ENCODE measurements at regions not wholly inside any gene's neighbourhood (a gene's known extent, or its start where the extent isn't known, plus 50 kb on each side); places are given as distances from the start of the nearest gene placed in this dataset.

DNA sequence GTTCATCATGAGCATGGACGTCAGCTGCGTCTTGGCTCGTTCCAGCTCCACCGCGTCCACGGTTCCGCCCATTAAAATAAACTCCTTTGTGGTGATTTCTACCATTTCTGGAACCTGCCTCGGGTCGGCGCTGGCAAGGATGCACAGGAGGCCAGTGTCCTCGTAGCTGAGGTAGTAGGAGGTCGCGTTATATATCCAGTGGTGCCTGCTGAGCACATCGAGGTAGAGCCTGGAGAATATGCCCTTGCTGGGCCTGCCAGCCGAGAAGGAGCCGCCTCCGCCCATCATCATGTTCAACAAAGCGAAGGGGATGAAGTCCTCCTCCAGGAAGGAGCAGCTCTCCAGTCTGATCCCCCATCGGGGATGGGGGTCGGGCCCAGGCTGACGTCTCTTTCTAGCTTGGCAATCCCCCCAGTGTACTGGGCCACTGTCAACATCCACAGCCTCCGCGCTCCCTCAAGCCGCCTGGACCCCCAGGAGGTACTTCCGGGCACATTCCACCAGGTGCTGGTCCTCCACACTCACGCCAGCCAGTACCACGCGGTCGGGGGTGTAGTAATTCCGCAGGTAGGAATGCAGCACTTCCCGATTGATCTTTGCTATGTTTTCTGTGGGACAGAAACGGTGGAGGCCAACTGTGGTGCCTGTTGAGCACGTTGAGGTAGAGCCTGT is 120.9 kb upstream of the GRID2 start:
- TF ChIP-seq, protein P1, sequence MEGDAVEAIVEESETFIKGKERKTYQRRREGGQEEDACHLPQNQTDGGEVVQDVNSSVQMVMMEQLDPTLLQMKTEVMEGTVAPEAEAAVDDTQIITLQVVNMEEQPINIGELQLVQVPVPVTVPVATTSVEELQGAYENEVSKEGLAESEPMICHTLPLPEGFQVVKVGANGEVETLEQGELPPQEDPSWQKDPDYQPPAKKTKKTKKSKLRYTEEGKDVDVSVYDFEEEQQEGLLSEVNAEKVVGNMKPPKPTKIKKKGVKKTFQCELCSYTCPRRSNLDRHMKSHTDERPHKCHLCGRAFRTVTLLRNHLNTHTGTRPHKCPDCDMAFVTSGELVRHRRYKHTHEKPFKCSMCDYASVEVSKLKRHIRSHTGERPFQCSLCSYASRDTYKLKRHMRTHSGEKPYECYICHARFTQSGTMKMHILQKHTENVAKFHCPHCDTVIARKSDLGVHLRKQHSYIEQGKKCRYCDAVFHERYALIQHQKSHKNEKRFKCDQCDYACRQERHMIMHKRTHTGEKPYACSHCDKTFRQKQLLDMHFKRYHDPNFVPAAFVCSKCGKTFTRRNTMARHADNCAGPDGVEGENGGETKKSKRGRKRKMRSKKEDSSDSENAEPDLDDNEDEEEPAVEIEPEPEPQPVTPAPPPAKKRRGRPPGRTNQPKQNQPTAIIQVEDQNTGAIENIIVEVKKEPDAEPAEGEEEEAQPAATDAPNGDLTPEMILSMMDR (IDR thresholded peaks at IDR 0.05; ENCODE audit: insufficient read depth, low read length, missing control alignments): no peak
- CTCF ChIA-PET: no interaction called here
- POLR2A ChIA-PET: no interaction called here
- DNase-seq (ENCODE audit: low read depth, low spot score): no peak
- no peak overlapping the region for H3K4me3 ChIP-seq (ENCODE audit: low read depth, low read length)

DNA sequence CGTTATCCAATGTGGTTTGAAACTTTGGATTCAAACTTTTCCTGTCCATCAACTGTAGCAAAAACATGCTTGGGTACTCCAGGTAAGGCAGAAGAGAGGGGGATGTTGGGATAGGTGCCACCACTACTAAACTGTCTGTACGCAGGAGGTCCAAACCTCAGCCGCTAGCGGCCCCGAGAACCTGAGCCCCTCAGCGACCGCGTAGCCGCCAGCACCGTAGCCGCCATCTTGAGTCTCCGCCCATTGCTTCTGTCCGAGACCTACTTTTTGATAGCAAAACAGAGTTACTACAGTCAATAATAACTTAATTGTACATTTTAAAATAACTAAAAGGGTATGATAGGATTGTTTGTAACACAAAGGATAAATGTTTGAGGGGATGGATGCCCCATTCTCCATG is 119.9 kb upstream of the GRID2 start:
- TF ChIP-seq, protein P1 (IDR thresholded peaks at IDR 0.05; ENCODE audit: insufficient read depth, low read length, missing control alignments): no peak
- POLR2A ChIA-PET: no interaction called here
- no peak for DNase-seq (ENCODE audit: low read depth, low spot score)
- no peak overlapping the region for H3K4me3 ChIP-seq (ENCODE audit: low read depth, low read length)
- CTCF ChIA-PET: no interaction called here

DNA sequence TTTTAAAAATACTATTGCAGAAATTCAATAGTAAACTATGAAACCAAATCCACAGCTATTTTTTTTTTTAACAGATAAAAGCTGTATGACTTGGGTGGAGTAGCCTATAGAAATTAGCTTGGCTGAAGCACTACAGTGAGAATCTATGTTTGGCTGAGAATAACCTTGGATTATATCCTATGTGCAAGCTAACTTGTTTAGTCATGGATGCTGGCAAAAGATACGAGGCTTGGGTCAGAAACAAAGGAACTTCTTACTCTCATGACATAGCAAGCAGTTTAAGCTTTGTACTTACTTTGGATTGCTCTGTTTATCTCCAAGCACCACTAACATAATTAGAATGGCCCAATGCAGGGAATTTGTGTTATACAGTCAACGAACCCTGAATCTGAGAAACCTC is 119.2 kb upstream of the GRID2 start:
- no peak overlapping the region for H3K4me3 ChIP-seq (ENCODE audit: low read depth, low read length)
- TF ChIP-seq, protein P1 (IDR thresholded peaks at IDR 0.05; ENCODE audit: insufficient read depth, low read length, missing control alignments): no peak
- ChIA-PET POLR2A (no interaction called here), CTCF (no interaction called here)
- DNase-seq (ENCODE audit: low read depth, low spot score): no peak

DNA sequence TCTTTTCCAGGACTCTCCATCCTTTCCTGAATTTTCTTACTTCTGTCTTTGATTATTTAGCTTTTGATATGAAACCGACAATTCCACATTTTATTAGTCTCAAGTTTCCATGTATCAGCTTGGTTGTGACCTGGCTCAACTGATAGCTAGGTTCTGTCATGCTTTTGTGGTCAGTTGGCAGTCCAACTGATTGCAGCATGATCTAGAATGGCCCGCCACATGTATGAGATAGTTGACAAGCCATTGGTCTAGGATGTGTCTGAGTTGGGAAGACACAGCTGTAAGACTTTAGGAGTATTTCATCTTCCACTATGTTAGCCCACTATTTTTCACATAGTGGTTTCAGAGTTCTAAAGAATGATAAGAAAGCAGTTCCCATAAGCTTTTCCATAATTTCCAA is 117.5 kb upstream of the GRID2 start:
- POLR2A ChIA-PET: no interaction called here

DNA sequence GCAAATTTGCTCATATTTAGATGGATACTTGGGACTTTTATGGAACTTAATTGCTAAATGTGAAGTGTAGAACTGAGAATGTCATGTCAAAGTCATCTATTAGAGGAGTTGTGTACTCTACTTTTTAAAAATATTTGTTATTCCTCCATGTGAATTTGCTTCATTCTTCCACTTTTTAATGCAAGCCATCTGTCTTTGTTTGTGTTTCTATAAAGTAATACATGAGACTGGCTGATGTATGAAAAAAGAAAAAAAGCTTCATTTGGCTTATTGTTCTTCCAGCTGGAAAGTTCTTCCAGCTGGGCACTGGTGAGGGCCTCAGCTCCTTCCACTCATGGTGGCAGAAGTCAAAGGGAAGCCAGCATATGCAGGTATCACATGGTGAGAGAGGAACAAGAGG is 114.6 kb upstream of the GRID2 start:
- ChIA-PET CTCF (no interaction called here), POLR2A (no interaction called here)
- TF ChIP-seq, protein P1 (IDR thresholded peaks at IDR 0.05; ENCODE audit: insufficient read depth, low read length, missing control alignments): no peak
- H3K4me3 ChIP-seq (ENCODE audit: low read depth, low read length): no peak overlapping the region
- DNase-seq (ENCODE audit: low read depth, low spot score): no peak

More for the DNA sequence above, 117.5 kb upstream of the GRID2 start:
- CTCF ChIA-PET: no interaction called here
- no peak for DNase-seq (ENCODE audit: low read depth, low spot score)
- no peak overlapping the region for H3K4me3 ChIP-seq (ENCODE audit: low read depth, low read length)
- TF ChIP-seq, protein P1 (IDR thresholded peaks at IDR 0.05; ENCODE audit: insufficient read depth, low read length, missing control alignments): no peak

DNA sequence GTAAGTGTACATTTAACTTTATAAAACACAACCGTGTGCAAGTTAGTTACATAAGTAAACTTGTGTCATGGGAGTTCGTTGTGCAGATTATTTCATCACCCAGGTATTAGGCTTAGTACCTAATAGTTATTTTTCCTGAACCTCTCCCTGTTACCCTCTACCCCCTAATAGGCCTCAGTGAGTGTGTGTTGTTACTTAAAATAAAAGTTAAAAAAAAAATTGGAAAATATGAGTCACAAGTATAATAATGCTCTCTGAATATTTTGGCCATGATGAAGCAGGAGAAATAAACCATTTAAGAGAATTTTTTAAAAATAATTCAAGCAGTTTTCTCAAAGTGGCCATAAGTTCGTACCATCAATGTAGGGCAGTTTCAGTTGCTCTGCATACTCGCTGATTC is 105.1 kb upstream of the GRID2 start:
- TF ChIP-seq, protein P1 (IDR thresholded peaks at IDR 0.05; ENCODE audit: insufficient read depth, low read length, missing control alignments): no peak
- ChIA-PET CTCF (no interaction called here), POLR2A (no interaction called here)
- DNase-seq (ENCODE audit: low read depth, low spot score): peak; percentile 7
- no peak overlapping the region for H3K4me3 ChIP-seq (ENCODE audit: low read depth, low read length)
